Natural killer cell treated with Interleukin-12 subunit alpha and Interleukin-12 subunit beta and Interleukin-15 and Interleukin-18, amount 100 ng/mL, for 72 hours (primary cell): ENCODE measurements at regions not wholly inside any gene's neighbourhood (a gene's known extent, or its start where the extent isn't known, plus 50 kb on each side); places are given as distances from the start of the nearest gene placed in this dataset.

Source experiments
- ATAC-seq, 2 donors: fragments of 150-1000 bp; cut with Tn5 transposase in 1 of 2; sonication (Bioruptor Pico), chemical (Tn5 transposase) in 1 of 2; 2 replicates each; pipeline ENCODE4 v1.10.0; 2021
- DNase-seq: peaks from one replicate; pipeline ENCODE4 v3.0.0; 2022; ENCODE audit warnings: low spot score
- H3K27ac Mint-ChIP-seq, 2 donors: 1 replicate in 1 of 2; 2 replicates in 1 of 2; pipeline ENCODE4 v1.8.0; 2022; ENCODE audit warnings: mixed read lengths in 2 of 2, mild to moderate bottlenecking in 1 of 2, moderate library complexity in 1 of 2
- H3K27me3 Mint-ChIP-seq, 2 donors: 1 replicate in 1 of 2; 2 replicates in 1 of 2; pipeline ENCODE4 v1.8.0; 2022; ENCODE audit warnings: mixed read lengths in 2 of 2
- H3K36me3 Mint-ChIP-seq: one replicate; pipeline ENCODE4 v1.8.0; 2022; ENCODE audit warnings: mixed read lengths
- H3K4me1 Mint-ChIP-seq, 2 donors: 1 replicate in 1 of 2; 2 replicates in 1 of 2; pipeline ENCODE4 v1.8.0; 2022; ENCODE audit warnings: low read depth in 2 of 2, mixed read lengths in 2 of 2, mild to moderate bottlenecking in 1 of 2
- H3K4me3 Mint-ChIP-seq: one replicate; pipeline ENCODE4 v1.8.0; 2022; ENCODE audit warnings: mixed read lengths
- H3K9me3 Mint-ChIP-seq: 2 replicates; pipeline ENCODE4 v1.8.0; 2022; ENCODE audit warnings: mixed read lengths

DNA sequence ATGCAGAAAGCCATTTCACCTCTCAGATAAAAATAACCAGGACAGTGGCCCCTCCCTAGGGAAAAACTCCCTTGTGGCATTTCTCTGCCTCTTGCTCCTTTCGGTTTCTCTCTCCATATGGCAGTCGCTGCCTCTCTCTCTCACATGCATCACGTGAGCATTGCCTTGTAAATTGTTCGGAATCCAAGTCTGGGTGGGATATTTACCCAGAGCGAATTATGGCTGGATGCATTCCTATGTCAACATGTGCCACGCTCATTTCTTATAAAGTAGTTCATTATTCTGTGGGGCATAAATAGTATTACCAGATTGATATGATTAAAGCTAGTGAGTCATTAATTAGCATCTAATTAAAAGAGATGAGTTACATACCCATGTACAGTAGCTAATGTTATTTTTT lies 392.9 kb downstream of the INSC start:
- ATAC-seq (no peak), DNase-seq (no peak)
- Mint-ChIP-seq H3K9me3 (peaks cover 14% of the 10 kb centered on the region), H3K27ac (no peak overlapping the region), H3K4me1 (no peaks in the 10 kb centered on the region), H3K36me3 (no peaks in the 10 kb centered on the region), H3K27me3 (no peaks in the 10 kb centered on the region), H3K4me3 (no peak overlapping the region)

- Mint-ChIP-seq H3K36me3 (no peaks in the 10 kb centered on the region), H3K27me3 (no peaks in the 10 kb centered on the region), H3K4me3 (no peak overlapping the region), H3K27ac (no peak overlapping the region), H3K4me1 (no peaks in the 10 kb centered on the region), H3K9me3 (peaks cover 15% of the 10 kb centered on the region)
- no peak for ATAC-seq
- no peak for DNase-seq
Observed at GRCh38 chr11:15509082-15509481, 394.4 kb downstream of the INSC start.

DNA sequence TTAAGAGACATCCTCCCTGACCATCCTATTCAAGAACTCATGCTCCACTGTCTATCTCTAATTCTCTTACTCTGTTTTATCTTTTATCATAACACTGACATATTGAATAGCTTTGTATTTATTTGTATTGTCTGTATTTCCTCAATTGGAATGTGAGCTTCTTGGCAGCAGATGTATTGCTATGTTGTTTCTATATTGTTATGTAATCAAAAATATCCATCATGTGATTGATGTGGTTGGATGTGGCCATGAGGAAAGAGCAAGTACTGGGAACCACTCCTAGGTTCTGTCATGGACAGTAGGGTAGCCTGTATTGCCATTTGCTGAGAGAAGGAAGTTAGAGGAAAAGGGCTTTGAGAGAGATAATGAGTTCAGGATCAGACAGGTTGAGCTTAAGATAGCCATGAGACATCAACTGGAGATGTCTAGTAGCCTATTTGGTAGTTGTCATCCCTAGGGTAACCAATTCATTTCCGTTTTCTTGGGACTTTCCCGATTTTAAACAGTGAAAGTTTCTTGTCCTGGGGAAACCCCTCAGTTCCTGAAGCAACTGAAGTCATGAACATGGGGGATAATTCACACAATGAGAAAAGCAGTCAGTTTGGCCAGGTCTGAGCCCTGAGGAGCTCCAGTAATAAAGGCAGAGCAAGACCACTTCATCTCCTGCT lies 404.5 kb downstream of the INSC start:
- H3K9me3 Mint-ChIP-seq: peaks cover 26% of the 10 kb centered on the region
- DNase-seq: no peak
- no peaks in the 10 kb centered on the region for H3K27me3 Mint-ChIP-seq

GRCh38 chr11:15519911-15520310 lies 405.2 kb downstream of the INSC start:
- DNase-seq: no peak
- Mint-ChIP-seq H3K4me1 (no peaks in the 10 kb centered on the region), H3K36me3 (peaks cover 10% of the 10 kb centered on the region), H3K27me3 (no peaks in the 10 kb centered on the region), H3K27ac (no peak overlapping the region), H3K9me3 (peaks cover 24% of the 10 kb centered on the region), H3K4me3 (no peak overlapping the region)
- ATAC-seq: no peak

More for the DNA sequence above, 404.5 kb downstream of the INSC start:
- no peak overlapping the region for H3K27ac Mint-ChIP-seq
- no peak overlapping the region for H3K4me3 Mint-ChIP-seq
- no peak for ATAC-seq
- peaks cover 10% of the 10 kb centered on the region for H3K36me3 Mint-ChIP-seq
- H3K4me1 Mint-ChIP-seq: no peaks in the 10 kb centered on the region

- ATAC-seq (no peak), DNase-seq (no peak)
- Mint-ChIP-seq H3K36me3 (peaks cover 7% of the 10 kb centered on the region), H3K27ac (no peak overlapping the region), H3K4me3 (no peak overlapping the region), H3K9me3 (peaks cover 22% of the 10 kb centered on the region), H3K27me3 (no peaks in the 10 kb centered on the region), H3K4me1 (no peaks in the 10 kb centered on the region)
Observed at GRCh38 chr11:15523543-15523942, 408.8 kb downstream of the INSC start.

DNA sequence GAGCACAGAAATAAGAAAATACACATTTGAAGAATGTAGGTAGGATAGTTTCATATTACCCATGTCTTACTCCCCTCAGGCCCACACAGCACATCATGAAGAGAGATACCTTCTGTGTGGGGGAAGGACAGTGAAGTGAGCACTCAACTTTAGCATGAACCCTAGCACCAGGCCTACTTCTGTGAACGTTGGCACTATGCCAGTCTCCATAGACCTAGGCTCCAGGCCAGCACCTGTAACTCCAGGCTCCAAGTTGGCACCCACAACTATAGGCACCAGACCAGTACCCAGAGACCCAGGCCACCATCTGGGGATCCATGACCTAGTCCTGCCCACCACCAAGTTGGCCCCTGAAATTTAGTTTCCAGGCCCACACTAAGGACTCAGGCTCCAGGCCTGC lies 410.9 kb downstream of the INSC start:
- Mint-ChIP-seq H3K36me3 (peaks cover 7% of the 10 kb centered on the region), H3K27ac (no peak overlapping the region), H3K9me3 (peaks cover 18% of the 10 kb centered on the region), H3K27me3 (no peaks in the 10 kb centered on the region), H3K4me1 (no peaks in the 10 kb centered on the region), H3K4me3 (no peak overlapping the region)
- DNase-seq (no peak), ATAC-seq (no peak)

- no peak for ATAC-seq
- peaks cover 18% of the 10 kb centered on the region for H3K9me3 Mint-ChIP-seq
- H3K36me3 Mint-ChIP-seq: peaks cover 7% of the 10 kb centered on the region
- H3K4me3 Mint-ChIP-seq: no peak overlapping the region
- no peak overlapping the region for H3K27ac Mint-ChIP-seq
- no peak for DNase-seq
- no peaks in the 10 kb centered on the region for H3K4me1 Mint-ChIP-seq
- no peaks in the 10 kb centered on the region for H3K27me3 Mint-ChIP-seq
Observed at GRCh38 chr11:15526032-15526431, 411.3 kb downstream of the INSC start.

DNA sequence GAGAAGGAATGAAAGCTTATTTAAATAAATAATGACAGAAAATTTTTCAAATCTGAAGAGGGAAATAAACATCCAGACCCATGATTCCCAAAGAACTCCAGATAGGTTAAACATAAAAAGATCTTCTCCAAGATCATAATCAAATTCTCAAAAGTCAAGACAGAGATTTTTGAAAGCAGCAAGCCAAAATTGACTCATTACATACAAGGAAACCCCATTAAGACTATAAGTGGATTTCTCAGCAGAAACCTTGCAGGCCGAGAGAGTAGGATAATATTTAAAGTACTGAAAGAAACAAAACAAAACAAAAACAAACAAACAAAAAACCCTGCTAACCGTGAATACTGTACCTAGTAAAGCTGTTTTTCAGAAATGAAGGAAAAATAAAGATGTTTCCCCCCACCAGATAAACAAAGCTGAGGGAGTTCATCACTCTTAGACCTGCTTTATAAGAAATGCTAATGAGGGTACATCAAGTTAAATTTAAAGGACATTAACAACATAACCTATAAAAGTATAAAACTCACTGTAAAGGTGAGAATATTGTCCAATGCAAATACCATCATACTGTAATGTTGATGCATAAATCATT lies 412.2 kb downstream of the INSC start:
- Mint-ChIP-seq H3K4me1 (no peaks in the 10 kb centered on the region), H3K27ac (no peak overlapping the region), H3K27me3 (no peaks in the 10 kb centered on the region), H3K36me3 (peaks cover 7% of the 10 kb centered on the region), H3K4me3 (no peak overlapping the region), H3K9me3 (peaks cover 14% of the 10 kb centered on the region)
- no peak for ATAC-seq
- no peak for DNase-seq

DNA sequence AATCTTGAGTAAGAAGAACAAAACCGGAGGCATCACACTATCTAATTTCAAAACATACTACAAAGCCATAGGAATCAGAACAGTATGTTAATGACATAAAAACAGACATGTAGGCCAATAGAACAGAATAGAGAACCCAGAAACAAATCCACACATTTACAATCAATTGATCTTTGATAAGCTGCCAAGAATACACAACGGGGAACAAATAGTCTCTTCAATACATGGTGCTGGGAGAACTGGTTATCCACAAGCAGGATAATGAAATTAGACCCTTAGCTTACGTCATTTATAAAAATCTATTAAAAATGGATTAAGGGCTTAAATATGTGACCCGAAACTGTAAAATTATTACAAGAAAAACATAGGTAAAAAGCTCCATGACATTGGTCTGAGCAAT lies 417.7 kb downstream of the INSC start:
- H3K36me3 Mint-ChIP-seq: no peaks in the 10 kb centered on the region
- H3K4me3 Mint-ChIP-seq: no peak overlapping the region
- no peaks in the 10 kb centered on the region for H3K27me3 Mint-ChIP-seq
- no peak for ATAC-seq
- H3K9me3 Mint-ChIP-seq: peaks cover 9% of the 10 kb centered on the region
- DNase-seq: no peak
- no peaks in the 10 kb centered on the region for H3K4me1 Mint-ChIP-seq
- no peak overlapping the region for H3K27ac Mint-ChIP-seq

GRCh38 chr11:15534266-15534665 lies 419.5 kb downstream of the INSC start:
- H3K27me3 Mint-ChIP-seq: no peaks in the 10 kb centered on the region
- no peaks in the 10 kb centered on the region for H3K4me1 Mint-ChIP-seq
- no peaks in the 10 kb centered on the region for H3K36me3 Mint-ChIP-seq
- DNase-seq (no peak), ATAC-seq (no peak)
- no peak overlapping the region for H3K27ac Mint-ChIP-seq
- peaks cover 6% of the 10 kb centered on the region for H3K9me3 Mint-ChIP-seq
- no peak overlapping the region for H3K4me3 Mint-ChIP-seq

DNA sequence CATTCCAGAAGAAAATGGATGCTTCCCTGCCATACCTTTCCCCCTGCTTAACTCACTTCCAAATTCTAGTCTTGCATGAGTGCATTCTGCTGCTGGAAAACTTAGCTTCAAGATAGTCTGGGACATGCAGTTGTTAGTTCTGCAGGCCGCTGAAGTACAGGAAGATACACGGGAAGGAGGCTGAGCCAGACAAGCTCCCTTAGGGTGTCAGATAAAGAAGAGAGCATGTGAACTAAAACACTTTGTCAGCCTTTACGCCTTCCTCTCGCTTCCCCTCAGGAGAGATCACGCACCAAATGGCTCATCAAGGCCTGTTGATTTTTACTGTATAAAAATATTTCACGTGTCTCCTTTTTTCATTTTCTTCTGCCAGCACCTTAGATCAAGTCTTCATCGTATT lies 420.7 kb downstream of the INSC start:
- no peak for ATAC-seq
- no peaks in the 10 kb centered on the region for H3K4me1 Mint-ChIP-seq
- no peak overlapping the region for H3K4me3 Mint-ChIP-seq
- H3K9me3 Mint-ChIP-seq: peaks cover 4% of the 10 kb centered on the region
- no peaks in the 10 kb centered on the region for H3K27me3 Mint-ChIP-seq
- no peak for DNase-seq
- H3K36me3 Mint-ChIP-seq: no peaks in the 10 kb centered on the region
- no peak overlapping the region for H3K27ac Mint-ChIP-seq

GRCh38 chr11:15536438-15536837 lies 421.7 kb downstream of the INSC start:
- Mint-ChIP-seq H3K36me3 (no peaks in the 10 kb centered on the region), H3K4me3 (no peak overlapping the region), H3K4me1 (no peaks in the 10 kb centered on the region), H3K9me3 (peaks cover 3% of the 10 kb centered on the region), H3K27me3 (no peaks in the 10 kb centered on the region), H3K27ac (no peak overlapping the region)
- ATAC-seq (no peak), DNase-seq (no peak)

GRCh38 chr11:15539645-15540044 lies 424.9 kb downstream of the INSC start:
- Mint-ChIP-seq H3K27me3 (no peaks in the 10 kb centered on the region), H3K4me3 (no peak overlapping the region), H3K36me3 (no peaks in the 10 kb centered on the region), H3K4me1 (no peaks in the 10 kb centered on the region), H3K9me3 (peaks cover 3% of the 10 kb centered on the region), H3K27ac (no peak overlapping the region)
- ATAC-seq (no peak), DNase-seq (no peak)

DNA sequence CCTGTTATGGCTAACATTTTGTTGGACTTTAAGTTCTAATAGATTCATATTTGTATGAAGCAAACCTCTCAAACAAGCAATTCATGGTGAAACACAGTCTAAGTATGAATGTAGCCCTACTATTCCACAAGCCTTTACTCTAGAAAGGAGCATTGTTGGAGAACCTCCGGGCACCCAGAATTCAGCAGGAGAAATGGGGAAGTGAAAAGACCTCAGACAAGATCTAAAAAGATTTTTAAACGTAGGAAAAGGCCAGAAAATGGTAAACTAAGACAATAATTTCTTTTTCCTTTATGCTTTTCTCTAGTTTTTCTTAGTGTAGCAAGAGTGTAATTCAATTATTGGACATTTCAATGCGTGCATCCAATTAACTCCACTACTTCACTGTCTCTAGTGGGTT lies 426.4 kb downstream of the INSC start:
- Mint-ChIP-seq H3K9me3 (peaks cover 3% of the 10 kb centered on the region), H3K36me3 (no peaks in the 10 kb centered on the region), H3K27me3 (no peaks in the 10 kb centered on the region), H3K4me3 (no peak overlapping the region), H3K27ac (no peak overlapping the region), H3K4me1 (no peaks in the 10 kb centered on the region)
- ATAC-seq (no peak), DNase-seq (no peak)

DNA sequence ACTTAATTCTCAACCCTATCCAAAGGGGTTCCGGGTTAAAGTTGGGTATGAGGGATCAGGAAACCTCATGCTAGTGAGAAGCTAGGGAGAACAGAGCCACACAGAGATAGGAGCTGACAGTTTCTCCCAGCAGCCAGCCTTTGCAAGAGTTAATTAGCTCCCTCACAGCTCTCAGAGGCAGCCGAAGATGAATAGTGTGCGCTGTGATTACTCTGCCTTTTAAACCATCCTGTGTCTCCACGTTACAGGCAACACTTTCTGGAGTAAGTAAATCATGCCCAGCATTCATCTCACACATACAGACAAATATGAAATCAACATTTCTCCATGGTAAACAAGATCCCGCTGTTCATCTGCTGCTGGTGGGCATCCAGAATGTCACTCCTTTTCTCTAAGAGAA lies 429.6 kb downstream of the INSC start:
- no peak overlapping the region for H3K27ac Mint-ChIP-seq
- H3K27me3 Mint-ChIP-seq: no peaks in the 10 kb centered on the region
- H3K36me3 Mint-ChIP-seq: no peaks in the 10 kb centered on the region
- DNase-seq (no peak), ATAC-seq (no peak)
- H3K4me1 Mint-ChIP-seq: no peaks in the 10 kb centered on the region
- no peak overlapping the region for H3K4me3 Mint-ChIP-seq
- peaks cover 3% of the 10 kb centered on the region for H3K9me3 Mint-ChIP-seq
